Activated CD8-positive, alpha-beta memory T cell treated with anti-CD3 and anti-CD28 coated beads for 1 hour (primary cell): ENCODE measurements at regions not wholly inside any gene's neighbourhood (a gene's known extent, or its start where the extent isn't known, plus 50 kb on each side); places are given as distances from the start of the nearest gene placed in this dataset.
"Not testable (repeated sequence)": the region's sequence is repeated elsewhere in the genome, so short reads cannot be mapped to it uniquely, and the experiment has no call there.

Experiments
- DNase-seq, 2 donors: peaks; one replicate each; pipeline ENCODE4 v3.0.0-alpha.2; 2020; ENCODE audit warnings: low read depth in 1 of 2; ENCODE audit errors: extremely low read depth in 1 of 2

- no peak for DNase-seq
Measured at GRCh38 chr12:68422956-68423574, 90.9 kb upstream of the MDM1 start.

- no peak for DNase-seq
Measured at GRCh38 chr12:68425998-68426397, 93.8 kb upstream of the MDM1 start.

GRCh38 chr12:68428211-68428610 lies 96.0 kb upstream of the MDM1 start:
- no peak for DNase-seq

- DNase-seq, result no peak
Measured at GRCh38 chr12:68428724-68429501, 96.8 kb upstream of the MDM1 start.

GRCh38 chr12:68429696-68430095 lies 97.5 kb upstream of the MDM1 start:
- DNase-seq, result no peak

- DNase-seq, result no peak
Measured at GRCh38 chr12:68431786-68432185, 99.6 kb upstream of the MDM1 start.

- no peak for DNase-seq
Measured at GRCh38 chr12:68432622-68433021, 100.5 kb upstream of the MDM1 start.

- DNase-seq, result no peak
Measured at GRCh38 chr12:68434391-68435298, 102.5 kb upstream of the MDM1 start.

- DNase-seq, result no peak
Measured at GRCh38 chr12:68435299-68435637, 103.1 kb upstream of the MDM1 start.

- DNase-seq, result no peak
Measured at GRCh38 chr12:68435816-68436215, 103.7 kb upstream of the MDM1 start.

GRCh38 chr12:68438601-68439000 lies 106.4 kb upstream of the MDM1 start:
- DNase-seq, result no peak

GRCh38 chr12:68439368-68440045 lies 107.3 kb upstream of the MDM1 start:
- DNase-seq, result no peak

GRCh38 chr12:68440068-68440581 lies 108.0 kb upstream of the MDM1 start:
- no peak for DNase-seq

- DNase-seq, result no peak
Measured at GRCh38 chr12:68441167-68441566, 109.0 kb upstream of the MDM1 start.

- not testable (repeated sequence) for DNase-seq
Measured at GRCh38 chr12:68442353-68442972, 110.3 kb upstream of the MDM1 start.

- DNase-seq, result not testable (repeated sequence)
Measured at GRCh38 chr12:68443695-68444094, 111.5 kb upstream of the MDM1 start.

GRCh38 chr12:68445824-68446223 lies 113.7 kb upstream of the MDM1 start:
- DNase-seq, result no peak

- no peak for DNase-seq
Measured at GRCh38 chr12:68446384-68446783, 114.2 kb upstream of the MDM1 start.

- no peak for DNase-seq
Measured at GRCh38 chr12:68446901-68447796, 115.0 kb upstream of the MDM1 start.
